Chondrocyte (in vitro differentiated cells): ENCODE measurements at regions not wholly inside any gene's neighbourhood (a gene's known extent, or its start where the extent isn't known, plus 50 kb on each side); places are given as distances from the start of the nearest gene placed in this dataset.

Source experiments
- DNase-seq: peaks from one replicate; pipeline ENCODE4 v3.0.0; 2021; ENCODE audit warnings: mixed read lengths, low spot score
- H3K27ac Mint-ChIP-seq: one replicate; pipeline ENCODE4 v1.8.0; 2021; ENCODE audit warnings: mild to moderate bottlenecking, moderate library complexity, mixed read lengths; ENCODE audit not compliant: unreplicated experiment
- H3K27me3 Mint-ChIP-seq: 2 replicates; pipeline ENCODE4 v1.8.0; 2021; ENCODE audit warnings: low read depth, mixed read lengths
- H3K36me3 Mint-ChIP-seq: 2 replicates; pipeline ENCODE4 v1.8.0; 2021; ENCODE audit warnings: low read depth, mixed read lengths
- H3K4me1 Mint-ChIP-seq: 2 replicates; pipeline ENCODE4 v1.8.0; 2021; ENCODE audit warnings: low read depth, mild to moderate bottlenecking, mixed read lengths
- H3K4me3 Mint-ChIP-seq: one replicate; pipeline ENCODE4 v1.8.0; 2021; ENCODE audit warnings: mild to moderate bottlenecking, moderate library complexity, mixed read lengths; ENCODE audit not compliant: unreplicated experiment
- H3K9me3 Mint-ChIP-seq: 2 replicates; pipeline ENCODE4 v1.8.0; 2021; ENCODE audit warnings: low read depth, mixed read lengths
- TF ChIP-seq, protein P1 (sequence below): fragments of 200-600 bp; sonication (generic); IDR thresholded peaks from 2 replicates; pipeline ENCODE4 v1.5.0; 2021; ENCODE audit warnings: antibody characterized with exemption, mild to moderate bottlenecking, moderate library complexity

DNA sequence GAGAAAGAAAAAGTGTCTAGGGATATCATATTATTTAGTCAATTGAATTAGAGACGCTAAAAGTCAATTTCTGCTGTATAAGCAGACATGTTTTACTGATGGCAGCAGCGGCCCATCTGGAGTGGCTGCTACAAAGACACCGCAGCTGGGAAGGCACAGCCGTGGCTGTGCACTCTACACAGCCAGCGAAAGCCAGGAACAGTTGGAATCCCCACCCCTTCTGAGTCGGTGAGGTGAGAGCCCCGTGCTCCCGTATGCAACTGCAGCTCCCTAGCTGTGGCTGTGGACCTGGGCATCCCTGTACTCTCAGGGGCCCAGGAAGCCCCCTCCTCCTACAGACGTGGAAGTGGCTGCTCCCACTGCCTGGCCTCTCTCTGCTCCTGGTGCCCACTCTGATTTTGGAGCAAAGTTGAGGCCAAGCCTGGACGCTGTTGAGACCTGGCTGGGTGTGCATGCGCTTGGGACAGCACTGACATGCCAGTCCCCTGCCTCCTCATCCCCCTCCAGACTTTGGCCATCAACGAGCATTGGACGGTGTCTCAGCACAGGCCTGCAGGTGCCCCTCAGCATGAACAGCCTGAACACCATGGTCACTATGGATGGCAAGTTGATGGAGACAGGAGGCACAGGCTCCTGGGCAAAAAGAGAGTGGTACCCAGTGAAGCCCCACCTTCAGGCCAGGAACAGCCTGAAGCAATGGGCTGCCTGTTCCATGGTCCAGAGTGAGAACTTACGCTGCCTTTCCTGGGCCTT is 944.0 kb upstream of the MIR17HG start:
- Mint-ChIP-seq H3K4me3 (no peak overlapping the region), H3K9me3 (peaks cover 15% of the 10 kb centered on the region), H3K27ac (no peak overlapping the region), H3K27me3 (no peaks in the 10 kb centered on the region), H3K36me3 (peaks cover 2% of the 10 kb centered on the region), H3K4me1 (no peaks in the 10 kb centered on the region)
- DNase-seq, result no peak
- TF ChIP-seq, protein P1, sequence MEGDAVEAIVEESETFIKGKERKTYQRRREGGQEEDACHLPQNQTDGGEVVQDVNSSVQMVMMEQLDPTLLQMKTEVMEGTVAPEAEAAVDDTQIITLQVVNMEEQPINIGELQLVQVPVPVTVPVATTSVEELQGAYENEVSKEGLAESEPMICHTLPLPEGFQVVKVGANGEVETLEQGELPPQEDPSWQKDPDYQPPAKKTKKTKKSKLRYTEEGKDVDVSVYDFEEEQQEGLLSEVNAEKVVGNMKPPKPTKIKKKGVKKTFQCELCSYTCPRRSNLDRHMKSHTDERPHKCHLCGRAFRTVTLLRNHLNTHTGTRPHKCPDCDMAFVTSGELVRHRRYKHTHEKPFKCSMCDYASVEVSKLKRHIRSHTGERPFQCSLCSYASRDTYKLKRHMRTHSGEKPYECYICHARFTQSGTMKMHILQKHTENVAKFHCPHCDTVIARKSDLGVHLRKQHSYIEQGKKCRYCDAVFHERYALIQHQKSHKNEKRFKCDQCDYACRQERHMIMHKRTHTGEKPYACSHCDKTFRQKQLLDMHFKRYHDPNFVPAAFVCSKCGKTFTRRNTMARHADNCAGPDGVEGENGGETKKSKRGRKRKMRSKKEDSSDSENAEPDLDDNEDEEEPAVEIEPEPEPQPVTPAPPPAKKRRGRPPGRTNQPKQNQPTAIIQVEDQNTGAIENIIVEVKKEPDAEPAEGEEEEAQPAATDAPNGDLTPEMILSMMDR, result no peak

DNA sequence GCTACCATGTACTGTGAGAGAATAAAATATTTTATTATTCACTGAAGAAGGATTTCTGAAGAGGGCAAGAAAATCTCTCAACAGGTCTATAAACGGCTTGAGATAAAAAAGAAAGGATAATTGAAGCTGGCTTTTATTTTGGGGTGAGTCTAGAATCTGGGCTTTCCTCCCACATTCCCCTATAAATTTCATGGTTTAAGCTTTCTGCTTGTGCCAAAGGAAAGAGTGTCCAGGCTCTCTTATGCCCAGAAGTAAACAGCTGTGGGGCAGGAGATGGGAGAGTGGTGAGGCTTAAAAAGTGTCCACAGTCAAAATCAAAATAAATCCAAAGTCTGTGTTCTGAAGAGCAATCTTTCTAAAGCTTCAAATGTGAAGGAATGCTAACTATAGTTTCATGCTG is 942.2 kb upstream of the MIR17HG start:
- Mint-ChIP-seq H3K4me1 (no peaks in the 10 kb centered on the region), H3K4me3 (no peak overlapping the region), H3K9me3 (peaks cover 11% of the 10 kb centered on the region), H3K36me3 (peaks cover 2% of the 10 kb centered on the region), H3K27ac (no peak overlapping the region), H3K27me3 (no peaks in the 10 kb centered on the region)
- TF ChIP-seq, protein P1, result no peak
- no peak for DNase-seq

GRCh38 chr13:90412980-90413379 is 934.5 kb upstream of the MIR17HG start:
- no peak overlapping the region for H3K4me3 Mint-ChIP-seq
- TF ChIP-seq, protein P1, result no peak
- no peaks in the 10 kb centered on the region for H3K27me3 Mint-ChIP-seq
- DNase-seq, result no peak
- no peak overlapping the region for H3K27ac Mint-ChIP-seq
- no peaks in the 10 kb centered on the region for H3K36me3 Mint-ChIP-seq
- no peaks in the 10 kb centered on the region for H3K9me3 Mint-ChIP-seq
- peaks cover 29% of the 10 kb centered on the region for H3K4me1 Mint-ChIP-seq

GRCh38 chr13:90413548-90413947 is 933.9 kb upstream of the MIR17HG start:
- DNase-seq, result no peak
- H3K27ac Mint-ChIP-seq, result no peak overlapping the region
- H3K4me3 Mint-ChIP-seq, result no peak overlapping the region
- no peaks in the 10 kb centered on the region for H3K9me3 Mint-ChIP-seq
- H3K36me3 Mint-ChIP-seq, result no peaks in the 10 kb centered on the region
- H3K4me1 Mint-ChIP-seq, result peaks cover 29% of the 10 kb centered on the region
- TF ChIP-seq, protein P1, result no peak
- no peaks in the 10 kb centered on the region for H3K27me3 Mint-ChIP-seq

DNA sequence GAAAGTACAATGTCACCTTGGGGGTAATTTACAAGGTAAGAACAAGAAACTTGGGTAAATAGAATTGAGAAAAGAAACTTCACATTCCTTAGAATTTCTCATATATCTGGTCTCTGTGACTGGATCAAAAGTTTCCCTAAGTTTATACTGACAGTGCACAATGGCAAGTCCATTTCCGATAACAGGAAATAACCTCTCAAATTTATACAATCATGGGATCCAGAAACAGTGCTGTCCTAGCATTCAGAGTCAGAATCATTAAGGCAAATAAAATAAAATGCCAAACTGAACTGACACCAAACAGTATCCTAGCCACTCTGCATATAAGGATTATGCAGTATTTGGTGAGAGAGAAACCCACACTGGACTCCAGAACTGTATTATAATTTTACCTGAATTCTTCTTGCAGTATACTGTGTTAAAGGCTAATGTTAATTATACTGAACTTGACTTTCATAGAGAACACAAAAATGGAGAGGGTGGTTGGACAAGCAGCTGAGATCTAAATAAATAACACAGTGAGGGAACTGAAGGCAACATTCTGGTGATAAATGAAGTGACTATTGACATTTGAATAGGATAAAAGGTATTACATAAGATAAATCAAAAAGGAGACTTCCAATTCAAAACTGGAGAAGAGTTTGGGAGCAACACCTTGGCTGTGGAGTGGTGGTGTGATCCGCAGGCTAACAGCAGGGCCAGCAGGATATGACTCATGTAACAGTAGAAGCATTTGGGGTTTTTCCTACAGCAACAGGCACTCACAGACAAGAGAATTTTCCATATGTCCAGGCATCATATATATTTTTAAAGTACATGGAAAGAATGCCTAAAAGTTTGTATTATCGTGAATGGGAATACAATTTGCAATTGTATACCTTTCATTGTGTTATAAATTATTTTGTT is 932.5 kb upstream of the MIR17HG start:
- DNase-seq, result no peak
- no peak overlapping the region for H3K4me3 Mint-ChIP-seq
- peaks cover 29% of the 10 kb centered on the region for H3K4me1 Mint-ChIP-seq
- H3K9me3 Mint-ChIP-seq, result no peaks in the 10 kb centered on the region
- no peaks in the 10 kb centered on the region for H3K27me3 Mint-ChIP-seq
- H3K27ac Mint-ChIP-seq, result peak overlapping the region; percentile 65
- TF ChIP-seq, protein P1, result no peak
- no peaks in the 10 kb centered on the region for H3K36me3 Mint-ChIP-seq
